ENCODE measurements at regions not wholly inside any gene's neighbourhood (a gene's known extent, or its start where the extent isn't known, plus 50 kb on each side); places are given as distances from the start of the nearest gene placed in this dataset.

DNA sequence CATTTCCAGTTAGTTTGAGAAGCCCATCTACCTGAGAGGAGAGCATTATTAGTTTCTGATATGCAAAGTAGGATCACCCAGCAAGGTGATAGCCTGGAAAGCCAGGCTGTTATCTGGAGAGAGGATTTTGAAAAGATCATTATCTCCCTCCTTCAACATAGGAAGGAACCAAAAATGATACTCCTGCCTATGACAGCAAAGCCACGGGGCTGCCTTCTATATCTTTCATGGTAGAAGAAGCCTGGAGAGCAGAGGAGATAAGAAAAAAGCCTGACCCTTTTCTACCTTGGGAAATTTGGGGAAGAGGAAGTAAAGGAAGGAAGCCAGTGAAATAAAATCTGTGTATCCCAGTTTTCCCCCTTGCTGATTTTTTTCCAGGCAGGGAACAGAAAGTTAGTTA is 205.5 kb downstream of the MFSD1 start:
- no peak for FAIRE-seq

More for the DNA sequence above, 205.5 kb downstream of the MFSD1 start:
- ATAC-seq (no peak), DNase-seq (ENCODE audit: extremely low read depth in 1 of 4, low spot score in 3 of 4) (no peak)
- H3K36me3 ChIP-seq (ENCODE audit: control insufficient read depth, insufficient read depth, low read length), result no peaks in the 10 kb centered on the region
- no peaks in the 10 kb centered on the region for H3K9me1 ChIP-seq (ENCODE audit: control insufficient read depth, insufficient read depth, low read length)
- CTCF ChIA-PET (ENCODE audit: low intra/inter-chr PET ratio), result no interaction called here
- in situ Hi-C loops (cut with MboI), result no loop called here
- no peak overlapping the region for H3K4me2 ChIP-seq (ENCODE audit: insufficient read depth, low read length)
- no peaks in the 10 kb centered on the region for H4K20me1 ChIP-seq (replicated peaks; ENCODE audit: control insufficient read depth, insufficient read depth, low read length)
- H2AFZ ChIP-seq (ENCODE audit: low read depth, low read length), result no peak overlapping the region
- H3K4me3 ChIP-seq, result no peak overlapping the region
- POLR2A ChIA-PET, result no interaction called here
- no peaks in the 10 kb centered on the region for H3K27me3 ChIP-seq (ENCODE audit: control insufficient read depth in 2 of 2, insufficient read depth in 2 of 2, low read length in 2 of 2)
- TF ChIP-seq ZNF780A (CRISPR knock-in tag; IDR thresholded peaks at IDR 0.05) (no peak), DDX20 (tag; IDR thresholded peaks at IDR 0.05; ENCODE audit: low read depth) (no peak), ZNF507 (tag; conservative IDR thresholded peaks at IDR 0.05) (no peak), FOXA1 (IDR thresholded peaks at IDR 0.05; ENCODE audit: borderline replicate concordance) (no peak), ILK (tag; IDR thresholded peaks at IDR 0.05; ENCODE audit: borderline replicate concordance, low read depth) (no peak), MTA2 (IDR thresholded peaks at IDR 0.05; ENCODE audit: low read depth) (no peak), BDP1 (IDR thresholded peaks at IDR 0.05; ENCODE audit: insufficient read depth, insufficient read length) (no peak), HNRNPLL (IDR thresholded peaks at IDR 0.05; ENCODE audit: low read depth, low read length, poor library complexity, severe bottlenecking) (no peak), CTBP1 (IDR thresholded peaks at IDR 0.05; ENCODE audit: borderline replicate concordance) (no peak), ARID2 (IDR thresholded peaks at IDR 0.05) (no peak), ZNF76 (CRISPR knock-in tag; IDR thresholded peaks at IDR 0.05; ENCODE audit: borderline replicate concordance) (no peak), ELF2 (CRISPR knock-in tag; IDR thresholded peaks at IDR 0.05) (no peak)
- TF ChIP-seq, protein P1, sequence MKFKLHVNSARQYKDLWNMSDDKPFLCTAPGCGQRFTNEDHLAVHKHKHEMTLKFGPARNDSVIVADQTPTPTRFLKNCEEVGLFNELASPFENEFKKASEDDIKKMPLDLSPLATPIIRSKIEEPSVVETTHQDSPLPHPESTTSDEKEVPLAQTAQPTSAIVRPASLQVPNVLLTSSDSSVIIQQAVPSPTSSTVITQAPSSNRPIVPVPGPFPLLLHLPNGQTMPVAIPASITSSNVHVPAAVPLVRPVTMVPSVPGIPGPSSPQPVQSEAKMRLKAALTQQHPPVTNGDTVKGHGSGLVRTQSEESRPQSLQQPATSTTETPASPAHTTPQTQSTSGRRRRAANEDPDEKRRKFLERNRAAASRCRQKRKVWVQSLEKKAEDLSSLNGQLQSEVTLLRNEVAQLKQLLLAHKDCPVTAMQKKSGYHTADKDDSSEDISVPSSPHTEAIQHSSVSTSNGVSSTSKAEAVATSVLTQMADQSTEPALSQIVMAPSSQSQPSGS (CRISPR knock-in tag; IDR thresholded peaks at IDR 0.05), result no peak
- TF ChIP-seq, protein P2, sequence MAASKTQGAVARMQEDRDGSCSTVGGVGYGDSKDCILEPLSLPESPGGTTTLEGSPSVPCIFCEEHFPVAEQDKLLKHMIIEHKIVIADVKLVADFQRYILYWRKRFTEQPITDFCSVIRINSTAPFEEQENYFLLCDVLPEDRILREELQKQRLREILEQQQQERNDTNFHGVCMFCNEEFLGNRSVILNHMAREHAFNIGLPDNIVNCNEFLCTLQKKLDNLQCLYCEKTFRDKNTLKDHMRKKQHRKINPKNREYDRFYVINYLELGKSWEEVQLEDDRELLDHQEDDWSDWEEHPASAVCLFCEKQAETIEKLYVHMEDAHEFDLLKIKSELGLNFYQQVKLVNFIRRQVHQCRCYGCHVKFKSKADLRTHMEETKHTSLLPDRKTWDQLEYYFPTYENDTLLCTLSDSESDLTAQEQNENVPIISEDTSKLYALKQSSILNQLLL (CRISPR knock-in tag; IDR thresholded peaks at IDR 0.05; ENCODE audit: borderline replicate concordance), result no peak
- TF ChIP-seq, protein P3, sequence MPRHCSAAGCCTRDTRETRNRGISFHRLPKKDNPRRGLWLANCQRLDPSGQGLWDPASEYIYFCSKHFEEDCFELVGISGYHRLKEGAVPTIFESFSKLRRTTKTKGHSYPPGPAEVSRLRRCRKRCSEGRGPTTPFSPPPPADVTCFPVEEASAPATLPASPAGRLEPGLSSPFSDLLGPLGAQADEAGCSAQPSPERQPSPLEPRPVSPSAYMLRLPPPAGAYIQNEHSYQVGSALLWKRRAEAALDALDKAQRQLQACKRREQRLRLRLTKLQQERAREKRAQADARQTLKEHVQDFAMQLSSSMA (CRISPR knock-in tag; IDR thresholded peaks at IDR 0.05), result no peak
- TF ChIP-seq, protein P4, sequence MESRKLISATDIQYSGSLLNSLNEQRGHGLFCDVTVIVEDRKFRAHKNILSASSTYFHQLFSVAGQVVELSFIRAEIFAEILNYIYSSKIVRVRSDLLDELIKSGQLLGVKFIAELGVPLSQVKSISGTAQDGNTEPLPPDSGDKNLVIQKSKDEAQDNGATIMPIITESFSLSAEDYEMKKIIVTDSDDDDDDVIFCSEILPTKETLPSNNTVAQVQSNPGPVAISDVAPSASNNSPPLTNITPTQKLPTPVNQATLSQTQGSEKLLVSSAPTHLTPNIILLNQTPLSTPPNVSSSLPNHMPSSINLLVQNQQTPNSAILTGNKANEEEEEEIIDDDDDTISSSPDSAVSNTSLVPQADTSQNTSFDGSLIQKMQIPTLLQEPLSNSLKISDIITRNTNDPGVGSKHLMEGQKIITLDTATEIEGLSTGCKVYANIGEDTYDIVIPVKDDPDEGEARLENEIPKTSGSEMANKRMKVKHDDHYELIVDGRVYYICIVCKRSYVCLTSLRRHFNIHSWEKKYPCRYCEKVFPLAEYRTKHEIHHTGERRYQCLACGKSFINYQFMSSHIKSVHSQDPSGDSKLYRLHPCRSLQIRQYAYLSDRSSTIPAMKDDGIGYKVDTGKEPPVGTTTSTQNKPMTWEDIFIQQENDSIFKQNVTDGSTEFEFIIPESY (CRISPR knock-in tag; IDR thresholded peaks at IDR 0.05), result no peak
- no peaks in the 10 kb centered on the region for H3K79me2 ChIP-seq (ENCODE audit: control insufficient read depth, insufficient read depth, low read length)
- intact Hi-C loops (cut with micrococcal nuclease), result no loop called here
- BruUV-seq (replicated peaks), result no TSS peak
- H3K9me3 ChIP-seq (replicated peaks; ENCODE audit: control insufficient read depth, insufficient read depth, low read depth, low read length), result no peaks in the 10 kb centered on the region
- H3K9ac ChIP-seq (ENCODE audit: insufficient read depth in 1 of 2, low read depth in 2 of 2, low read length in 2 of 2), result no peak overlapping the region
- H3K27ac ChIP-seq (ENCODE audit: extremely low read depth, low read depth, low read length), result no peak overlapping the region
- 0% methylated on average over 1 of the region's 1 CpG for WGBS (ENCODE audit: insufficient coverage, low coverage, missing lambda C conversion rate)
- no peaks in the 10 kb centered on the region for H3K4me1 ChIP-seq (replicated peaks in 1 of 2; ENCODE audit: control insufficient read depth in 2 of 2, insufficient read depth in 2 of 2, low read length in 2 of 2)
